Transverse colon (tissue), 4 donors: ENCODE measurements at regions not wholly inside any gene's neighbourhood (a gene's known extent, or its start where the extent isn't known, plus 50 kb on each side); places are given as distances from the start of the nearest gene placed in this dataset.

Experiments
- CTCF ChIP-seq, 5 experiments: fragments of 200-600 bp in 3 of 5; fragments of 450-650 bp in 2 of 5; sonication (generic) in 3 of 5; IDR thresholded peaks; 1 replicate in 2 of 5; 2 replicates in 3 of 5; pipeline ENCODE4 v1.5.1; 2016 to 2017; ENCODE audit warnings: antibody characterized with exemption in 5 of 5, inconsistent platforms in 3 of 5, mild to moderate bottlenecking in 2 of 5, moderate library complexity in 1 of 5
- EP300 ChIP-seq: sonication (generic); formaldehyde crosslinking; IDR thresholded peaks from one replicate; pipeline ENCODE4 v1.6.1; 2017; ENCODE audit warnings: antibody characterized with exemption, low read depth
- POLR2A ChIP-seq: fragments of 450-650 bp; IDR thresholded peaks from one replicate; pipeline ENCODE4 v1.6.1; 2016; ENCODE audit warnings: antibody characterized with exemption, mild to moderate bottlenecking, moderate library complexity
- POLR2AphosphoS5 ChIP-seq, 3 donors: sonication (generic); formaldehyde crosslinking; IDR thresholded peaks; one replicate each; pipeline ENCODE4 v1.6.1; 2016; ENCODE audit warnings: antibody characterized with exemption in 3 of 3

GRCh38 chr4:179755322-179755721 is 2313.1 kb upstream of the AGA start:
- TF ChIP-seq CTCF (IDR thresholded peaks at IDR 0.05), result no peak
- TF ChIP-seq EP300, result no peak
- TF ChIP-seq POLR2AphosphoS5 (IDR thresholded peaks at IDR 0.05), result no peak
- TF ChIP-seq POLR2A, result no peak
